Skeletal muscle tissue (tissue), 3 donors: ENCODE measurements at regions not wholly inside any gene's neighbourhood (a gene's known extent, or its start where the extent isn't known, plus 50 kb on each side); places are given as distances from the start of the nearest gene placed in this dataset.

Experiments used
- H3K27ac ChIP-seq: one replicate; pipeline ENCODE4 v1.7.0; 2013; ENCODE audit warnings: mild to moderate bottlenecking, low read depth, low read length, inconsistent platforms
- H3K27me3 ChIP-seq, 3 donors: one replicate each; pipeline ENCODE4 v1.7.0; 2013; ENCODE audit warnings: low read length in 3 of 3; ENCODE audit not compliant: control insufficient read depth in 3 of 3, insufficient read depth in 3 of 3
- H3K36me3 ChIP-seq, 3 donors: one replicate each; pipeline ENCODE4 v1.7.0; 2013; ENCODE audit warnings: low read length in 3 of 3; ENCODE audit not compliant: control insufficient read depth in 3 of 3, insufficient read depth in 3 of 3
- H3K4me1 ChIP-seq, 3 donors: one replicate each; pipeline ENCODE4 v1.7.0; 2013; ENCODE audit warnings: low read length in 3 of 3, mild to moderate bottlenecking in 3 of 3; ENCODE audit not compliant: control insufficient read depth in 3 of 3, insufficient read depth in 3 of 3
- H3K4me3 ChIP-seq, 3 donors: one replicate each; pipeline ENCODE4 v1.7.0; 2013; ENCODE audit warnings: low read length in 3 of 3
- H3K9ac ChIP-seq, 3 donors: one replicate each; pipeline ENCODE4 v1.7.0; 2013; ENCODE audit warnings: low read length in 3 of 3, mild to moderate bottlenecking in 3 of 3, moderate library complexity in 2 of 3, low read depth in 1 of 3
- H3K9me3 ChIP-seq, 3 donors: one replicate each; pipeline ENCODE4 v1.7.0; 2013; ENCODE audit warnings: low read length in 3 of 3; ENCODE audit not compliant: control insufficient read depth in 3 of 3
- donor health status: Osteomylitis.

DNA sequence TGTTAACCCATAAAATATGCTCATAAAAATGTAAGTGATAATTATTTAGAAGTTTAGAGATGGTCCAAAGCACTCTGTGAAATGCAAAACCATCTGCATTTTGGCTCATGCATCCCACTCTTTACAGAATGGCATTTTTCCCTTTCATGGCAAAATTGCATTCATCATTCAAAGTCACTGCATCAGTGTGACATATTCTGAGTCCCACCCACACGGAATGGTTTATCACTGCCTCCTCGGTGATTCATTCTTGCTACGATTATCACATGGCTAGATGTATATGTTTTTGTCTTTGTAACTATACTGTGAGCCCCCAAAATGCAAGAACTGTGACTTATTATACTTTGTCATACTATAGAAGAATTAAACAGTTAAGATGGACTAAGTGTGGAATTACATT is 293.0 kb downstream of the LRATD1 start:
- Histone ChIP-seq H3K27me3 (no peaks in the 10 kb centered on the region), H3K4me1 (no peaks in the 10 kb centered on the region), H3K9me3 (peaks cover 0 to 3% (median 0%) of the 10 kb centered on the region in 3 donors), H3K36me3 (no peaks in the 10 kb centered on the region), H3K9ac (no peak overlapping the region), H3K4me3 (no peak overlapping the region), H3K27ac (no peak overlapping the region)

DNA sequence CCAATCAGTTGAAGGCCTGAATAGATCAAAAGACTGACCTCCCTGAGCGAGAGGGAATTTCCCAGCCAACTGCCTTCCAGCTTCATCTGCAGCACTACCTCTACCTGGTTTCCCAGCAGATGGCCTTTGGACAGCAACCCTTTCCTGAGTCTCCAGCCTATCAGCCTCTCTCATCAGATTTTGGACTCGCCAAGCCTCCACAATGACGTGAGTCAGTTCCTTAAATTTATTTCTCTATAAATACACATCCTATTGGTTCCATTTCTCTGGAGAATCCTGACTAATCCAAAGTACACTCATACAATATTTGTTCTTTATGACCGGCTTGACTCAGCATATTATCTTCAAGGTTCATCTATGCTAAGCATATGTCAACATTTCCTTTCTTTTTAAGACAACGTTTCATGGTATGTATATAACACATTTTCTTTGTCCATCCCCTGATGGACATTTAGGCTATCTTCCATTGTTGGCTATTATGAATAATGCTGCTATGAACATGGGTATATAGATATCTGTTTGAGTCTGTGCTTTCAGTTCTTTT is 294.6 kb downstream of the LRATD1 start:
- no peaks in the 10 kb centered on the region for H3K27me3 ChIP-seq
- no peak overlapping the region for H3K27ac ChIP-seq
- H3K9me3 ChIP-seq = peaks cover 0 to 3% (median 0%) of the 10 kb centered on the region in 3 donors
- no peak overlapping the region for H3K9ac ChIP-seq
- H3K36me3 ChIP-seq = no peaks in the 10 kb centered on the region
- no peaks in the 10 kb centered on the region for H3K4me1 ChIP-seq
- no peak overlapping the region for H3K4me3 ChIP-seq

DNA sequence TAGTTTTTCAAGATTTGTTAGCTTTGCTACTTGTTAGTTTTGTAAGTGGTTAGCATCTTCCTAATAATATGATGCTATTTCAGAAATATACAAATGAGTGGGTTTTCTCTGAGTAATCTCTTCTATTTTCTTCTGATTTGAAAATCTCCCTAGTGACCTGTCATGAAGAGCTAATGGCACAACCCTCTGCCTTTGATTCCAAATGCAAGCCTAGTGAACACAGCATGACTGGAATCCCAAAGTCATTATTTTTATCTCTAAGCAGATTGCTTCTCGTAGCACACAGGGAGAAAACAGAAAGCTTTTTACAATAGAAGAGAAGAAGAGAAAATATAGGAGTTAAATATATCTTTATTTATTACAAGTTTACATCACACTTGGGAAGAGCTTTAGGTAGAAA is 295.5 kb downstream of the LRATD1 start:
- Histone ChIP-seq H3K27me3 (no peaks in the 10 kb centered on the region), H3K9me3 (no peaks in the 10 kb centered on the region), H3K9ac (no peak overlapping the region), H3K27ac (no peak overlapping the region), H3K36me3 (no peaks in the 10 kb centered on the region), H3K4me3 (no peak overlapping the region), H3K4me1 (no peaks in the 10 kb centered on the region)

DNA sequence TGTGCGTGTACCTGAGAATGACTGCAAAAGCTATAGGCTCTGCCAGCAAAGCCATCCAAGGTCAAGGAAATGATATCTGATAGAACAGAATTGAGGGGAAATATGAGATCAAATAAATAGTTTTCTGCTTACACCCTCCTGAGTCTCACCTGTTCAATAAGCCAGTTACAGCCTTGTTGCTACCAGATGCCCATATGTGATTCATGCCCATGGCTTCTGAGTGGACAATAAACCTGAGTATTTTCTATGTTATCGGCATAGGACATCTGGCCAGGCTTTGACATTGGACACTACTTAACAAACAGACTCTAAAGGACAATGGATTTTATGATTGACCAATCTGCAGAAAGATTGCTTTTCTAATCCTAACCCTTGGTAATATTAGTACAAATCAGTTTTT is 297.9 kb downstream of the LRATD1 start:
- H3K27ac ChIP-seq = no peak overlapping the region
- H3K4me1 ChIP-seq = no peaks in the 10 kb centered on the region
- no peak overlapping the region for H3K4me3 ChIP-seq
- H3K9ac ChIP-seq = no peak overlapping the region
- H3K9me3 ChIP-seq = no peaks in the 10 kb centered on the region
- H3K36me3 ChIP-seq = no peaks in the 10 kb centered on the region
- no peaks in the 10 kb centered on the region for H3K27me3 ChIP-seq

DNA sequence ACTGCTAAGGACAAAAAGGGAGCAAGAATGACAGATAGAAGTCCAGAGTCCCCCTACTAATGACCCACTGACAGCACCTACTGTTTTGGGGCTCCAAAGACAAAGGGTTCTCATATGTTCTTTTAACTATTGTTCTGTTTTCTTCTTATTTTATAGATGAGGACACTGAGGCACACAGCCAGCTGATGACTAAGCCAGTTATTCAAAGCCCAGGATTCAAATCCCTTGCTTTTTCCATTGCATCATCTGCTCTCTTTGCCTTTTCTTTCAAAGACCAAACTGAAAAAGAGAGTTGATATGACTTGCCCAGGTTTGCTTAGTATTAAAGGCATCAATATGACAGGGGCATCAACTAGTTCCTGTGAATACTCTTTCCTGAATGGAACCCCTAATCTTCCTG is 299.8 kb downstream of the LRATD1 start:
- Histone ChIP-seq H3K4me1 (no peaks in the 10 kb centered on the region), H3K9ac (no peak overlapping the region), H3K9me3 (peaks cover 0 to 2% (median 0%) of the 10 kb centered on the region in 3 donors), H3K27ac (no peak overlapping the region), H3K4me3 (no peak overlapping the region), H3K36me3 (no peaks in the 10 kb centered on the region), H3K27me3 (no peaks in the 10 kb centered on the region)

DNA sequence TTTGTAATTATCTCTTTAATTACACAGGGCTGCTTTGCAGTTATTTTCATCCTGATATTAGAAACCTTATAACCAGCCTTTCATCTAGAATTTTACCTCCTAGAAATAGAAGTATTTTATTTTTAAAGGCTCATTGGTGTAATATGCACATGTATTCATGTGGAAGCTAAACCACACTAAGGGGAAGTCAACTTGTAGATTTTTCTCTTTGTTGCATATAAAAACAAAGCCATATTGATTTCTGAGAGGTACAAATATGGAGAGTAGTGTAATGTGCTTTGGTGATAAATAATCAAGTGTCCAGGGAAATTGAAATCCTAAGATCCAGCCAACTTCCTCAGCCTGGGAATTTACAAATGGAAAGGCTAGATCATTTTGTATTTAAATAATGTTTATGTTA is 301.2 kb downstream of the LRATD1 start:
- H3K4me3 ChIP-seq = no peak overlapping the region
- H3K9me3 ChIP-seq = peaks cover 0 to 2% (median 0%) of the 10 kb centered on the region in 3 donors
- no peak overlapping the region for H3K9ac ChIP-seq
- no peaks in the 10 kb centered on the region for H3K36me3 ChIP-seq
- H3K27ac ChIP-seq = no peak overlapping the region
- no peaks in the 10 kb centered on the region for H3K4me1 ChIP-seq
- no peaks in the 10 kb centered on the region for H3K27me3 ChIP-seq

DNA sequence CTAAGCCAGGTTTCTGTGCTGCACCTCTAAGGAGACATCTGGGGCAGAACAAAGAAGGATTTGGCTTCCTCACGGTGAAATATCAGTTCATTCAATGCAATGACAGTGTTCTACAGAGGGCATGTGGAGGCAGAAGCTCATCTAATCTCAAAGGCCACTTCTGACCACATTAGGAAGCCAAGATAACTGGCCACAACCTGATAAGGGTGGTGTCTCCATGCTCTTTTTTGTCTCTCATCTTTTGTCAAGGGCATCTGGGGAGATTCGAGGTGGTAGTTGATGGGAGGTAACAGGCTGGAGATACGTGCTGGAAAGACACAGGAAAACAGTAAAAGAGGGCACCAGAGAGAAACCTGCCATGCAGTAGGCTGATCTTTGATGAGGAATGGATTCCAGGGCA is 303.9 kb downstream of the LRATD1 start:
- Histone ChIP-seq H3K4me3 (no peak overlapping the region), H3K27ac (no peak overlapping the region), H3K27me3 (no peaks in the 10 kb centered on the region), H3K36me3 (no peaks in the 10 kb centered on the region), H3K9me3 (peaks cover 0 to 2% (median 0%) of the 10 kb centered on the region in 3 donors), H3K9ac (no peak overlapping the region), H3K4me1 (no peaks in the 10 kb centered on the region)

DNA sequence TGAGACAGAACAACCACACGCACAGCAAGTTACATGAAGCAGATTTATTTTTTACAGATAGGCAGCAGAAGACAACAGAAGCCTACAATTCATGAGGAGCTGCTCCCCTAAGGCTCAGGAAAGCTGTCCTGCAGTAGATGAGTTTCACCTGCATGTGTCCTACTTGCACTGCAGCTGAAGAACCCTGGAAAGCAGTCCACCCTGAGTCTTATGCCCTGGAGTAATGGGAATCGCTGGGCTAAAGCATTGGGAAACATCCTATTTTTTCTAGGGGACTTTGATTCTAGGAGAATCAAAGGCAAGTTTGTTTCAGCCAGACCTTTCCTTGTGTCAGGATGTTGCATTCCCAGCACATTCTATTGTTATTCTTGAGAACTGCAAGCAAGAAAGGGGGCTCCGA is 304.8 kb downstream of the LRATD1 start:
- Histone ChIP-seq H3K9ac (no peak overlapping the region), H3K9me3 (peaks cover 0 to 2% (median 0%) of the 10 kb centered on the region in 3 donors), H3K27ac (no peak overlapping the region), H3K36me3 (no peaks in the 10 kb centered on the region), H3K4me3 (no peak overlapping the region), H3K4me1 (no peaks in the 10 kb centered on the region), H3K27me3 (no peaks in the 10 kb centered on the region)

DNA sequence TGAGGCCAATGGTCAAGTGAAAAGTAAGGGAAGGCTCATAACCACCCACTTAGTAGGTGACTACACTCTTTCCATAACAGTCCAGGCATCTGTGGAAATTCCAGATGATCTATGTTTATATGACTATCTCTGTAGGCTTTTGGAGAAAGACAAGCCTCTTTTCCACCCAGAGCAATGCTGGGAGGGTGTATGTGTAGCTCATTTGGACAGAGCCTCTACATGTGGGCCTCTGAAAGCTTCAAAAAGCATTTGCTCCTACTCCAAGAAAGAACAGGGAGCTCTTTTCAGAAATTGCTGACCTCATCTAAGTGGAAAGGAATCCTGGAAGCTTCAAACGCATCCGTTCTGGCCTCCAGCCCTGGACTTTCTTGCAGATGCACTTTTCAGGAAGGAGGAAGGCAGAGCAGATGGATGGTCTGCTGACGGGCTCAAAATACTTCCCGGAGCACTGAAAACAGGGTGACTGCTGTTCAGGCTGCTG is 308.7 kb downstream of the LRATD1 start:
- Histone ChIP-seq H3K27me3 (no peaks in the 10 kb centered on the region), H3K4me1 (no peaks in the 10 kb centered on the region), H3K9me3 (peaks cover 0 to 5% (median 0%) of the 10 kb centered on the region in 3 donors), H3K4me3 (no peak overlapping the region), H3K27ac (no peak overlapping the region), H3K9ac (no peak overlapping the region), H3K36me3 (no peaks in the 10 kb centered on the region)

DNA sequence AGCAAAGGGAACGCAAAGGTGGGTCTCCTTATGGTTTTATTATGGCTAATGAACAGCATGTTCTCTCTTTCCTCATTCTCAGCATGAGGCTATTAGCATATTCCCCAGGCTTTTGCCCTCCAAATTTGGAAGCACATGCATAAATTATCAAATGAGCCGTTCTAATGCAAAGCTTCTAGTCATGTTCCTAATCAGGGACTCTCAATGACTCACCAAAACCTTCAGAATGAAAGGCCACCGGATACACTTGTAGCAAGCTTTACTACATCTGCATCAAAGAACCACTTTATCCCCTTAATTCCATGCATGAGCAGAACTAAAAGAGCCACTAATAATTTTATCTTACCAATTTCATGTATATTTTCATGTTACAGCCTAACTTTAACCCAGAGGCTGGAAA is 310.5 kb downstream of the LRATD1 start:
- Histone ChIP-seq H3K4me3 (no peak overlapping the region), H3K27me3 (no peaks in the 10 kb centered on the region), H3K27ac (no peak overlapping the region), H3K9ac (no peak overlapping the region), H3K9me3 (peaks cover 0 to 3% (median 0%) of the 10 kb centered on the region in 3 donors), H3K36me3 (no peaks in the 10 kb centered on the region), H3K4me1 (no peaks in the 10 kb centered on the region)
